HG02623 (cell line): ENCODE measurements at regions not wholly inside any gene's neighbourhood (a gene's known extent, or its start where the extent isn't known, plus 50 kb on each side); places are given as distances from the start of the nearest gene placed in this dataset.

Source experiments
- ATAC-seq: cut with Tn5 transposase; IDR thresholded peaks from one replicate; pipeline ENCODE4 v1.9.1; 2021; ENCODE audit warnings: moderate library complexity; ENCODE audit not compliant: unreplicated experiment

- ATAC-seq: no peak
Measured at GRCh38 chr15:95295896-95296625, 1034.4 kb upstream of the NR2F2 start.

GRCh38 chr15:95296643-95297042, 1033.9 kb upstream of the NR2F2 start:
- no peak for ATAC-seq

GRCh38 chr15:95298729-95299128, 1031.8 kb upstream of the NR2F2 start:
- no peak for ATAC-seq

GRCh38 chr15:95300958-95301357, 1029.5 kb upstream of the NR2F2 start:
- ATAC-seq: no peak

GRCh38 chr15:95302206-95302605, 1028.3 kb upstream of the NR2F2 start:
- no peak for ATAC-seq

GRCh38 chr15:95302809-95303208, 1027.7 kb upstream of the NR2F2 start:
- no peak for ATAC-seq

- ATAC-seq: no peak
Measured at GRCh38 chr15:95303713-95304112, 1026.8 kb upstream of the NR2F2 start.

GRCh38 chr15:95304151-95304946, 1026.2 kb upstream of the NR2F2 start:
- no peak for ATAC-seq

GRCh38 chr15:95304947-95305400, 1025.5 kb upstream of the NR2F2 start:
- no peak for ATAC-seq

GRCh38 chr15:95307115-95307514, 1023.4 kb upstream of the NR2F2 start:
- no peak for ATAC-seq

- ATAC-seq: no peak
Measured at GRCh38 chr15:95319242-95319641, 1011.3 kb upstream of the NR2F2 start.

- ATAC-seq: no peak
Measured at GRCh38 chr15:95323796-95324195, 1006.7 kb upstream of the NR2F2 start.

GRCh38 chr15:95324656-95325055, 1005.8 kb upstream of the NR2F2 start:
- no peak for ATAC-seq

- ATAC-seq: no peak
Measured at GRCh38 chr15:95325763-95326404, 1004.6 kb upstream of the NR2F2 start.

- ATAC-seq: no peak
Measured at GRCh38 chr15:95326431-95327182, 1003.9 kb upstream of the NR2F2 start.

GRCh38 chr15:95327183-95327525, 1003.3 kb upstream of the NR2F2 start:
- no peak for ATAC-seq

- ATAC-seq: no peak
Measured at GRCh38 chr15:95327661-95328060, 1002.8 kb upstream of the NR2F2 start.

- ATAC-seq: no peak
Measured at GRCh38 chr15:95328559-95328958, 1001.9 kb upstream of the NR2F2 start.

GRCh38 chr15:95329362-95329761, 1001.1 kb upstream of the NR2F2 start:
- ATAC-seq: no peak

- no peak for ATAC-seq
Measured at GRCh38 chr15:95341686-95342085, 988.8 kb upstream of the NR2F2 start.

GRCh38 chr15:95345867-95346266, 984.6 kb upstream of the NR2F2 start:
- no peak for ATAC-seq
